GM18907 (cell line): ENCODE measurements at regions not wholly inside any gene's neighbourhood (a gene's known extent, or its start where the extent isn't known, plus 50 kb on each side); places are given as distances from the start of the nearest gene placed in this dataset.
"Not testable (repeated sequence)": the region's sequence is repeated elsewhere in the genome, so short reads cannot be mapped to it uniquely, and the experiment has no call there.

Source experiments
- ATAC-seq: cut with Tn5 transposase; IDR thresholded peaks from one replicate; pipeline ENCODE4 v1.9.1; 2021; ENCODE audit warnings: mild to moderate bottlenecking, moderate library complexity; ENCODE audit not compliant: unreplicated experiment

GRCh38 chr1:120544434-120544833 lies 129.6 kb downstream of the NBPF8 start:
- peak; percentile 88 for ATAC-seq

- ATAC-seq, result not testable (repeated sequence)
Observed at GRCh38 chr1:120550335-120550734, 135.5 kb downstream of the NBPF8 start.

DNA sequence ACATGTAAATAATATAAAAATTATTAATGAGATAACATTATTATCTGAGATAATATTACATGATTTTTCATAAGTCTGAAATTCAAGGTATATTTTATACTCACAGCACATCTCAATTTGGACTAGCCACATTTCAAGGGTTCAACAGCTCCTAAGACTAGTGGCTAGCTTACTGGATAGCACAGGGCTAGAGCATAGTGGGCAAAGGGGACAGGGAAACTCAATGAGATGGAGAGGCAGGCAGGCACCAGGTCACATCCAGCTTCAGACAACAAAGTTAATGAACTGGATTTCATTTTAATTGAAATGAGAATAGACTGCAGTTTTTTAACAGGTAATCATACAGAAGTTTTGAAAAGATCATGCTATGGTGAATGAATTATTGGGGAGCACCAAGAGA lies 137.4 kb downstream of the NBPF8 start:
- not testable (repeated sequence) for ATAC-seq

DNA sequence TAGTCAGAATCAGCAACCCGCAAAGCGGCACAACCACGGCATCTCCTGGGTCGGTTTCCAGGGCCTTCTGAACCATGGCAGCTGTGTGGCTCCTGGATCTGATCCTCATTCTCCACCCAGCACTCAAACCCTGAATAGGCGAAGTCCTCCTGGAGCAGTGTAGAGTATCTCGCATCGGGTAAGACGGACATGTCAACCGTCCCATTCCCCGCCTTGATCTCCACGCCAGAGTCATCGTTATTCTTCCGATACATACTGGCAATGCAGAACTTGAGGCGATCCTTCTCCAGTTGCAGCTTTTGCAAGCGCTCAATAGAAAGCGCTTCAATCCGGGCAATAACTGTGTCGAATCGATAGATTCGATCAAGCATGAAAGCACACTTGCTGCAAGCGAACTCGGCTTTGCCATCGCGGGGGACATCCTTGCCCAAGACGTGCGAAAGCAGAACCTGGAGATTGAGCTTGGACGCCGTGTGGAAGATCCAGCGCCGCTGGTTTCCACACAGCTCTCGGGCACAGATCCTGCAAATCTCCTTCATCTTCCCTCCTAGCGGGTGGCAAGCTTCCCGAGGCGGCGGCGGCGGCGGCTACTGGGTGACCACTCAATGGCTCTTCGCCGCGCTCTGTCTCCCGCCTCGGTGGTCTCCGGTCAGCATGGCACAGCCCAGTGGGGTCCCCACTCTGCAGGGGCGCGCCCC lies 142.9 kb downstream of the NBPF8 start:
- peak; percentile 7 for ATAC-seq

- ATAC-seq, result peak; percentile 86
Observed at GRCh38 chr1:120558303-120559060, 143.6 kb downstream of the NBPF8 start.

DNA sequence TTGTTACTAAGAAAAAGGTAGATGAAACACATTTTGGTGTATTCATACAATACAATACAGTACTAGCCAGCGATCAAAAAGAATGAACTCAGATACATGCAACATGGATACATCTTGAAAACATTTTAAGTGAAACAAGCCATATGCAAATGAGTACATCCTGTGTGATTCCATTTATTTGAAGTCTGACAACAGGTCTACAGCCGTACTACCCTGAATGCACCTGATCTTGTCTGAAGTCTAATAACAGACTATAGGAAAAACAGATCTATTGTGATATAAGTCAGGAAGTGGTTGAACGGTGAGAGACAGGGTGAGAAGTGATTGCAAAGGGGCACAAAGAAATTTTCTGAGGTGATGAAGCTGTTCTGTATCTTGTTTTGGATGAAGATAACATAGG lies 146.9 kb downstream of the NBPF8 start:
- not testable (repeated sequence) for ATAC-seq

- ATAC-seq, result not testable (repeated sequence)
Observed at GRCh38 chr1:120565396-120565795, 150.6 kb downstream of the NBPF8 start.

- ATAC-seq, result not testable (repeated sequence)
Observed at GRCh38 chr1:120567620-120568019, 152.8 kb downstream of the NBPF8 start.

DNA sequence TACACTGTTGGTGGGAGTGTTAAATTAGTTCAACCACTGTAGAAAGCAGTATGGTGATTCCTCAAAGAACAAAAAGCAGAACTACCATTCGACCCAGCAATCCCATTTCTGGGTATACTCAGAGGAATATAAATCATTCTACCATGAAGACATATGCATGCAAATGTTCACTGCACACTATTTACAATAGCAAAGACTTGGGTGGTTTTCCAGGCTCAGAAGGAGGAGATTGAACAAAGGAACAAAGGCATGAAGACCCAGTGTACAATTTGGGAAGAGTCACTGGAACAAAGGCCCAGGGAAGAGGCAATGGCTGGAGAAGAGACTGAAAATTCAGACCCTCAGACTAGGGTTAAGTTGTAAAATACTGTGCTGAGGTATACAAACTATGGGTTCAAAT lies 148.5 kb upstream of the NBPF26 start:
- ATAC-seq, result not testable (repeated sequence)

- not testable (repeated sequence) for ATAC-seq
Observed at GRCh38 chr1:120582135-120582534, 141.6 kb upstream of the NBPF26 start.

GRCh38 chr1:120586053-120586452 lies 137.7 kb upstream of the NBPF26 start:
- not testable (repeated sequence) for ATAC-seq

DNA sequence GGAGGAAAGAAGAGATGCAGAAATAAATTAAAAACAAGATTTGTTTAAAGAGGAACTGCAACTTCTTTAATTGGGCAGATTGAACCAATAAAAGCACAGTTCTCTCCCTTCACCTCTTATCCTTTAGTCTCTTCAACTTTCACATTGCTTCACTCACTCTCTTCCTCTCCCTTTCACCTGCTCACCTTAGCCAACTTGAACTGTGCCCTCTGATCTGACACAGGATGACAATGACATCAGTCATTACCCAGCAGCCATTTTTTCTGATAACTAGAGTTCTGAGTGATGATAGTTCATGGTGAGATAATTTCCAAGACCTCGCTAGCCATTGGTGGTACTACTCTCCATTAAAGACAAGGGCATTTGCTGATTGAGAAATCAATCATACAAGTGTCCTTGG lies 134.9 kb upstream of the NBPF26 start:
- ATAC-seq, result not testable (repeated sequence)

DNA sequence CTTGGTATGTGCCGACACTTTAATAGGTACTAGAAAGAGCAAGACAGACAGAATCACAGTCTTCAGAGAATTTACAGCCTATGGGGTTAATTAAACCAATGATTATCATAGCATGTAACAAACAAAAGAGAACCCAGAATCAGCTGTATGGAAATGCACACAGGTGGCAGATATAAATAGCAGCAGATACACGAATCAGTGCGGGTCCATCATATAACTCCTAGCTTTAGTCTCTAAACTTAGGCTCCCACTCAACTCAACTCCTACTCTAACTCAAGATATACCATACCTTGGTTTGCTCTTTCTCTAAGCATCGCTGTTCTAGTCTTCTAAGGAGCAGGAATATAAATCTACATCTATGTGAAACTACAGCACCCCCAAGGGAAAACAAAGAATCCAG lies 132.0 kb upstream of the NBPF26 start:
- ATAC-seq, result not testable (repeated sequence)

DNA sequence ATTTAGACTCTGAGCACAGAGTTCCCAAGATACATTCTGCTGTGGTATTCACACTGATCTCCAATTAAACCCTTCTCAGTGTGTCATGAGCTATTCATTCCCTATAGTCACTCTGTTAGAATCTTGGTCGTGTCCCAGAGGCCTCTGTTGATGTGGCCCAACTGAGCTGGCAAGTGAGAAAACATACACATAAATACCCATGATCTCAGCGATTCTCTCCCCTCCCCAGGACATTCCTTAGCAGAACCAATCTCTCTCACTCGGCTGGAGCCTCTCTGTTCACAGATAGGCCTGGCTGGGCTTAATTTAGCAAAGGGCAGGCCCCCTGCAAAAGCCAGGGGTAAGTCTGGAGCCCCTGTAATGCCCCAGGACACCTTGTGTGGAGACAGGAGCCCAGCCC lies 130.8 kb upstream of the NBPF26 start:
- ATAC-seq, result not testable (repeated sequence)

DNA sequence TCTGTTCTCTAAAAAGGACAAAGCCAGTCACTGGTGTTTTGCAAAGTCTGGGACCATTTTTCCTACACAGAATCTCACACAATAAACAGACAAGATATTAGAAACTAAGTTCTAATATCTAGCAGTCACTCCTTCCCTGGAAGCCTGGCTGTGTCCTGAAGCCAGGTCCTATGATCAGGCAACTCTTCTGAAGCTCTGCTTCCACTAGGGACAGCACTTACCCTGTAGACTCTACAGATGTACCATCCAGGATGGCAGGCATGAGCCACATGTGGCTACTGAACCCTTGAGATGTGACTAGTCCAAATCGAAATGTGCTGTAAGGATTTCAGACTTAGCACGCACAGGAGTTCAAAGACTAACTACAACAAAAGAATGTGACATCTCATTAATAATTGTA lies 130.1 kb upstream of the NBPF26 start:
- not testable (repeated sequence) for ATAC-seq

DNA sequence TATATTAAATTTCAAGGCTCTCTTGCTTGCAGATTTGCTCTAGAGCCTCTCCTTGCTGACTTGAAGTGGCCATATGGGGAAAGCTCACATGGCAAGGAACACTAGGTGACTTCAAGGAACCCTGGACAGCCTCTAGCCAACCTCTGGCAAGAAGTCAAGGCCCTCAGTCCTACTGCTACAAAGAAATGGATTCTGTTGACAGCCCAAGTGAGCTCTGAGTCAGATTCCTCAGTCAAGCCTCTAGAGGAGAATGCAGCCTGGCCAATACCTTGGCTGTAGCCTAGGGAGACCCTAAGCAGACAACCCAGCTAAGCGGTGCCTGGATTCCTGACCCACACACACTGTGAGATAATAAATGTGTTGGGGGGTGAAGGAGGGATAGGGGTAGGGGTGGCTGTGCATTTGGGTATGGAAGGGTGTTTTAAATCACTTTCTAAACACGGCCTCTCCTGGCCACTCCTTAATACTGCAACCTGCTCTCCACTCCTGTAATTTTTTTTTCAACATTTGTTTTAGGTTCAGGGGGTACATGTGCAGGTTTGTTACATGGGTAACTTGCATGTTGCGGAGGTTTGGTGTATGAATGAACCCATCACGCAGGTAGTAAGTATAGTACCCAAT lies 125.3 kb upstream of the NBPF26 start:
- not testable (repeated sequence) for ATAC-seq

DNA sequence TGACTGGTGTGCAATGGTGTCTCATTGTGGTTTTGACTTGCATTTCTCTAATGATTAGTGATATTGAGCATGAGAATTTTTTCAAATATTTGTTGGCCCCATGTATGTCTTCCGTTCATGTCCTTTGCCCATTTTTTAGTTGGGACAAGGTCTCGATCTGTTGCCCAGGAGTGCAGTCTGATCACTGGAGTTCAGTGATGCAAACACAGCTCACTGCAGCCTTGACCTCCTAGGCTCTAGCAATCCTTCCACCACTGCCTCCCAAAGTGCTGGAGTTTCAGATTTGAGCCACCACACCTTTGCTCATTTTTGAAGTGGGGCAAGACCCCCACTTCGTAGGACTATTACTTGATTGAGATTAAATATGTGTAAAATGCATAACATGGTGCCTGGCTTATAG lies 124.2 kb upstream of the NBPF26 start:
- not testable (repeated sequence) for ATAC-seq

GRCh38 chr1:120600442-120601041 lies 123.2 kb upstream of the NBPF26 start:
- not testable (repeated sequence) for ATAC-seq

- not testable (repeated sequence) for ATAC-seq
Observed at GRCh38 chr1:120607882-120608281, 115.9 kb upstream of the NBPF26 start.

DNA sequence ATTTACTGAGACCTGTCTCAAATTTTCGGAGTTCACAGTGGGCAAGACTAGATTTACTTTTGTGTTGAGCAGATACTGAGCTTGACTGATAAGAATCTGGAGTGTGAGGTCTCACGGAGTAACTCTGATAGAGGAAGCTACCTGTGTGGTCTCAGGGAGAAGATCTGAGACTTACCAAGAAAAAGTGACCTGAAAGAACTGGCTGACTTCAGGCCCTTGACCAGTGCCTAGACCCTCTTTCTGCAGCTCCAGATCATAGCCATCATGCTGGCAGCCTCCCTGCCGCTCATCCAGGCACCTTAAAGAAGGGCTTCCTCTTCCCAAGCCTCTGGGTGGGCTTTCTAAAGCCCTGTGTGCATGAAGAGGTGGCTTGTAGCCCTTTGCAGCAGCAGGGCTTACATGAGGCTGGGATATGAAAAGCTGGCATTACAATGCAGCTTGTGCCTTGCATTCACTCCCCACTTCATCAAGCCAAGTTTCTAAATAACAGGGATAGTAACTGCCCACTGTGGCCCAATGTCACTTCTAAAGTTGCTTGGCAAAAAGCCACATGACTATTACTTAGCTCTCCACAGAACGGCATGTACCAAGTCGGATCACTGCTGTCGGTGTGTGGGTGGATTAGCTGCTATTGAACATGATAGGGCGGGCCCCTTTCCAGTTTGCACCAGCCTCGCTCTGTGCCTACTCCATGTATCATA lies 115.3 kb upstream of the NBPF26 start:
- not testable (repeated sequence) for ATAC-seq
